ENCODE measurements at regions not wholly inside any gene's neighbourhood (a gene's known extent, or its start where the extent isn't known, plus 50 kb on each side); places are given as distances from the start of the nearest gene placed in this dataset.

DNA sequence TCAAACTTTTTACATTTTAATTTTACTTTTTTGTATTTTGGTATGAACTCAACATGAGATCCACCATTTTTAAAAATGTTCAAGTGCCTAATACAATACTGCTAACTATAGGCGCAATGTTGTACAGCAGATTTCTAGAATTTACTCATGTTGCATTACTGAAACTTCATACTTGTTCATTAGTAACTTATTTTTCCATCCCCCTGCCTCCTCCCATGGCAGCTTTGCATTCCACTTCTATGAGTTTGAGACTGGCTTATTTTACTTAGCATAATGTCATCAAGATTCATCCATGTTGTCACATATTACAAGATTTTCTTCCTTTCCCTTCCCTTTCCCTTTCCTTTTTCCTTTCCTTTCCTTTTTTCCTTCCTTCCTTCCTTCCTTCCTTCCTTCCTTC, 825.9 kb downstream of the SLC16A7 start:
- Histone ChIP-seq H3K27me3 (ENCODE audit: insufficient read depth, low read depth) (no peaks in the 10 kb centered on the region), H3F3A (ENCODE audit: insufficient read depth, low read depth) (no peaks in the 10 kb centered on the region), H3K79me2 (ENCODE audit: low read depth) (no peaks in the 10 kb centered on the region), H3K4me2 (no peak overlapping the region), H3K36me3 (ENCODE audit: low read depth) (no peaks in the 10 kb centered on the region), H3K9me2 (ENCODE audit: insufficient read depth) (0 out of 2 replicates have a peak, but pooled peaks cover 4% of the 10 kb centered on the region), H3K27ac (no peak overlapping the region), H3K4me1 (replicated peaks; ENCODE audit: insufficient read depth) (no peaks in the 10 kb centered on the region), H3K9me3 (ENCODE audit: insufficient read depth, low read depth) (no peaks in the 10 kb centered on the region), H2AFZ (no peak overlapping the region), H3K4me3 (no peak overlapping the region), H4K20me1 (ENCODE audit: insufficient read depth) (no peaks in the 10 kb centered on the region)
- intact Hi-C loops (cut with micrococcal nuclease; ENCODE audit: unreplicated experiment), result no loop called here
- BruUV-seq (replicated peaks), result no TSS peak
- POLR2A ChIA-PET (ENCODE audit: unreplicated experiment), result no interaction called here
- no peak for DNase-seq
- CTCF ChIA-PET, result no interaction called here
- TF ChIP-seq, protein P1, sequence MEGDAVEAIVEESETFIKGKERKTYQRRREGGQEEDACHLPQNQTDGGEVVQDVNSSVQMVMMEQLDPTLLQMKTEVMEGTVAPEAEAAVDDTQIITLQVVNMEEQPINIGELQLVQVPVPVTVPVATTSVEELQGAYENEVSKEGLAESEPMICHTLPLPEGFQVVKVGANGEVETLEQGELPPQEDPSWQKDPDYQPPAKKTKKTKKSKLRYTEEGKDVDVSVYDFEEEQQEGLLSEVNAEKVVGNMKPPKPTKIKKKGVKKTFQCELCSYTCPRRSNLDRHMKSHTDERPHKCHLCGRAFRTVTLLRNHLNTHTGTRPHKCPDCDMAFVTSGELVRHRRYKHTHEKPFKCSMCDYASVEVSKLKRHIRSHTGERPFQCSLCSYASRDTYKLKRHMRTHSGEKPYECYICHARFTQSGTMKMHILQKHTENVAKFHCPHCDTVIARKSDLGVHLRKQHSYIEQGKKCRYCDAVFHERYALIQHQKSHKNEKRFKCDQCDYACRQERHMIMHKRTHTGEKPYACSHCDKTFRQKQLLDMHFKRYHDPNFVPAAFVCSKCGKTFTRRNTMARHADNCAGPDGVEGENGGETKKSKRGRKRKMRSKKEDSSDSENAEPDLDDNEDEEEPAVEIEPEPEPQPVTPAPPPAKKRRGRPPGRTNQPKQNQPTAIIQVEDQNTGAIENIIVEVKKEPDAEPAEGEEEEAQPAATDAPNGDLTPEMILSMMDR (conservative IDR thresholded peaks at IDR 0.05), result no peak

DNA sequence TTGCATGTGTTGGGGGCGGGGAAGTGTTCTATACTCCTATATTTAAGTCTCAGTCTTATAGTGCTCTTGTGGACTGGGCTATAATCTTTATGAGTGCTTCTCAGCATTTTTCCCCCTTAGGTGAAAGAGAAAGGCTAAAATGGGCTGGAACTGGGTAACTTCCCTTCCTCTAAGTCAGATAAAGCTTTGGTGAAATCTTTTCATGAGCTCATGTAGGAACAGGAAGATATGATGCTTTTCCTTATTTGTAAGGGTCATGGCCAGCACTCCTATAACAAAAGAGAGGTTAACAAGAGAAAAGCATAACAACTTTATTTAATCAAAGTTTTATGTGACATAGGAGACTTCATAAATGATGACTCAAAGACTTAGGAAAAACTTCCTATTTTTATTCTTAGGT, 841.5 kb downstream of the SLC16A7 start:
- no peaks in the 10 kb centered on the region for H3K9me2 ChIP-seq (ENCODE audit: insufficient read depth)
- H3K27me3 ChIP-seq (ENCODE audit: insufficient read depth, low read depth), result no peaks in the 10 kb centered on the region
- H3F3A ChIP-seq (ENCODE audit: insufficient read depth, low read depth), result no peaks in the 10 kb centered on the region
- no peak overlapping the region for H3K4me3 ChIP-seq
- intact Hi-C loops (cut with micrococcal nuclease; ENCODE audit: unreplicated experiment), result no loop called here
- H3K27ac ChIP-seq, result no peak overlapping the region
- DNase-seq, result no peak
- no peak overlapping the region for H2AFZ ChIP-seq
- ChIA-PET POLR2A (ENCODE audit: unreplicated experiment) (no interaction called here), CTCF (no interaction called here)
- no peaks in the 10 kb centered on the region for H3K79me2 ChIP-seq (ENCODE audit: low read depth)
- no TSS peak for BruUV-seq (replicated peaks)
- no peaks in the 10 kb centered on the region for H3K36me3 ChIP-seq (ENCODE audit: low read depth)
- H3K9me3 ChIP-seq (ENCODE audit: insufficient read depth, low read depth), result no peaks in the 10 kb centered on the region
- TF ChIP-seq, protein P1 (conservative IDR thresholded peaks at IDR 0.05), result no peak
- TF ChIP-seq EZH2 (IDR thresholded peaks at IDR 0.05; ENCODE audit: low read depth), result no peak
- no peaks in the 10 kb centered on the region for H4K20me1 ChIP-seq (ENCODE audit: insufficient read depth)
- no peak overlapping the region for H3K4me2 ChIP-seq
- H3K4me1 ChIP-seq (replicated peaks; ENCODE audit: insufficient read depth), result no peaks in the 10 kb centered on the region

DNA sequence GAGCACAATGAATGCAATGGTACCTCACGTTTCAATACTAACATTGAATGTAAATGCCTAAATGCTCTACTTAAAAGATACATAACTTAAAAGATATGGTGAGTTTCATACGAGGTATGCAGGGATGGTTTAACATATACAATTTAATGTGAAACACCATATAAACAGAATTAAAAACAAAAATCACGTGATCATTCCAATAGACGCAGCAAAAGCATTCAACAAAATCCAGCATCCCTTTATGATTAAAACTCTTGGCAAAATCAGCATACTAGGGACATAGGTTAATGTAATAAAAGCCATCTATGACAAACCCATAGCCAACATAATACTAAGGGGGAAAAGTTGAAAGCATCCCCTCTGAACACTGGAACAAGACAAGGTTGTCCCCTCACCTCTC, 845.7 kb downstream of the SLC16A7 start:
- Histone ChIP-seq H3K4me3 (no peak overlapping the region), H4K20me1 (ENCODE audit: insufficient read depth) (no peaks in the 10 kb centered on the region), H2AFZ (no peak overlapping the region), H3K27ac (no peak overlapping the region), H3K9me2 (ENCODE audit: insufficient read depth) (no peaks in the 10 kb centered on the region), H3K36me3 (ENCODE audit: low read depth) (no peaks in the 10 kb centered on the region), H3K27me3 (ENCODE audit: insufficient read depth, low read depth) (no peaks in the 10 kb centered on the region), H3K4me1 (replicated peaks; ENCODE audit: insufficient read depth) (no peaks in the 10 kb centered on the region), H3F3A (ENCODE audit: insufficient read depth, low read depth) (no peaks in the 10 kb centered on the region), H3K79me2 (ENCODE audit: low read depth) (no peaks in the 10 kb centered on the region), H3K4me2 (no peak overlapping the region), H3K9me3 (ENCODE audit: insufficient read depth, low read depth) (no peaks in the 10 kb centered on the region)
- ChIA-PET POLR2A (ENCODE audit: unreplicated experiment) (no interaction called here), CTCF (no interaction called here)
- no TSS peak for BruUV-seq (replicated peaks)
- intact Hi-C loops (cut with micrococcal nuclease; ENCODE audit: unreplicated experiment), result no loop called here
- no peak for TF ChIP-seq EZH2 (IDR thresholded peaks at IDR 0.05; ENCODE audit: low read depth)
- TF ChIP-seq, protein P1 (conservative IDR thresholded peaks at IDR 0.05), result no peak
- DNase-seq, result no peak
